ENCODE measurements at regions not wholly inside any gene's neighbourhood (a gene's known extent, or its start where the extent isn't known, plus 50 kb on each side); places are given as distances from the start of the nearest gene placed in this dataset.
"Not testable (repeated sequence)": the region's sequence is repeated elsewhere in the genome, so short reads cannot be mapped to it uniquely, and the experiment has no call there.

GRCh38 chr7:67913604-67914003 is 917.0 kb downstream of the TYW1 start:
- DNase-seq (ENCODE audit: low spot score): no peak

- not testable (repeated sequence) for DNase-seq (ENCODE audit: low spot score)
These were observed 919.5 kb downstream of the TYW1 start for GRCh38 chr7:67916111-67916510.

- no peak for DNase-seq (ENCODE audit: low spot score)
These were observed 920.2 kb downstream of the TYW1 start for GRCh38 chr7:67916571-67917436.

- DNase-seq (ENCODE audit: low spot score): no peak
These were observed 920.8 kb downstream of the TYW1 start for GRCh38 chr7:67917437-67917755.

- no peak for DNase-seq (ENCODE audit: low spot score)
These were observed 921.5 kb downstream of the TYW1 start for GRCh38 chr7:67918158-67918557.

- no peak for DNase-seq (ENCODE audit: low spot score)
These were observed 926.7 kb downstream of the TYW1 start for GRCh38 chr7:67923286-67923685.

GRCh38 chr7:67928141-67928540 is 931.5 kb downstream of the TYW1 start:
- no peak for DNase-seq (ENCODE audit: low spot score)

- not testable (repeated sequence) for DNase-seq (ENCODE audit: low spot score)
These were observed 939.8 kb downstream of the TYW1 start for GRCh38 chr7:67936447-67936846.

GRCh38 chr7:67940400-67940799 is 943.8 kb downstream of the TYW1 start:
- DNase-seq (ENCODE audit: low spot score): no peak

GRCh38 chr7:67947191-67947590 is 950.6 kb downstream of the TYW1 start:
- no peak for DNase-seq (ENCODE audit: low spot score)

GRCh38 chr7:67947646-67948045 is 951.0 kb downstream of the TYW1 start:
- no peak for DNase-seq (ENCODE audit: low spot score)

GRCh38 chr7:67950321-67951083 is 953.9 kb downstream of the TYW1 start:
- DNase-seq (ENCODE audit: low spot score): no peak

- DNase-seq (ENCODE audit: low spot score): no peak
These were observed 958.4 kb downstream of the TYW1 start for GRCh38 chr7:67955061-67955460.

GRCh38 chr7:67962863-67963262 is 966.2 kb downstream of the TYW1 start:
- no peak for DNase-seq (ENCODE audit: low spot score)

GRCh38 chr7:67976490-67976889 is 979.9 kb downstream of the TYW1 start:
- no peak for DNase-seq (ENCODE audit: low spot score)

- no peak for DNase-seq (ENCODE audit: low spot score)
These were observed 986.9 kb downstream of the TYW1 start for GRCh38 chr7:67983486-67983885.

- DNase-seq (ENCODE audit: low spot score): no peak
These were observed 987.7 kb downstream of the TYW1 start for GRCh38 chr7:67984326-67984725.

GRCh38 chr7:67989142-67989541 is 992.5 kb downstream of the TYW1 start:
- no peak for DNase-seq (ENCODE audit: low spot score)

- no peak for DNase-seq (ENCODE audit: low spot score)
These were observed 993.4 kb downstream of the TYW1 start for GRCh38 chr7:67990003-67990402.

- DNase-seq (ENCODE audit: low spot score): no peak
These were observed 994.1 kb downstream of the TYW1 start for GRCh38 chr7:67990716-67991115.

- DNase-seq (ENCODE audit: low spot score): no peak
These were observed 995.7 kb downstream of the TYW1 start for GRCh38 chr7:67992287-67992686.

GRCh38 chr7:68005992-68006391 is 1009.4 kb downstream of the TYW1 start:
- DNase-seq (ENCODE audit: low spot score): no peak

GRCh38 chr7:68006619-68007018 is 1010.0 kb downstream of the TYW1 start:
- no peak for DNase-seq (ENCODE audit: low spot score)

- no peak for DNase-seq (ENCODE audit: low spot score)
These were observed 1013.1 kb downstream of the TYW1 start for GRCh38 chr7:68009716-68010115.

All from ecto neural progenitor cell (in vitro differentiated cells).